Suprapubic skin (tissue), 4 donors: ENCODE measurements at regions not wholly inside any gene's neighbourhood (a gene's known extent, or its start where the extent isn't known, plus 50 kb on each side); places are given as distances from the start of the nearest gene placed in this dataset.

Source experiments
- CTCF ChIP-seq, 2 donors: fragments of 200-600 bp in 1 of 2; fragments of 450-650 bp in 1 of 2; sonication (generic) in 1 of 2; IDR thresholded peaks; one replicate each; pipeline ENCODE4 v1.5.1; 2016 to 2019; ENCODE audit warnings: antibody characterized with exemption in 2 of 2, mild to moderate bottlenecking in 1 of 2, moderate library complexity in 1 of 2
- POLR2A ChIP-seq, 2 donors: fragments of 450-650 bp; IDR thresholded peaks; one replicate each; pipeline ENCODE4 v1.6.1; 2017; ENCODE audit warnings: antibody characterized with exemption in 2 of 2, mild to moderate bottlenecking in 2 of 2, moderate library complexity in 2 of 2
- POLR2AphosphoS5 ChIP-seq, 3 donors: sonication (generic); formaldehyde crosslinking; IDR thresholded peaks; one replicate each; pipeline ENCODE4 v1.6.1; 2017; ENCODE audit warnings: antibody characterized with exemption in 3 of 3

DNA sequence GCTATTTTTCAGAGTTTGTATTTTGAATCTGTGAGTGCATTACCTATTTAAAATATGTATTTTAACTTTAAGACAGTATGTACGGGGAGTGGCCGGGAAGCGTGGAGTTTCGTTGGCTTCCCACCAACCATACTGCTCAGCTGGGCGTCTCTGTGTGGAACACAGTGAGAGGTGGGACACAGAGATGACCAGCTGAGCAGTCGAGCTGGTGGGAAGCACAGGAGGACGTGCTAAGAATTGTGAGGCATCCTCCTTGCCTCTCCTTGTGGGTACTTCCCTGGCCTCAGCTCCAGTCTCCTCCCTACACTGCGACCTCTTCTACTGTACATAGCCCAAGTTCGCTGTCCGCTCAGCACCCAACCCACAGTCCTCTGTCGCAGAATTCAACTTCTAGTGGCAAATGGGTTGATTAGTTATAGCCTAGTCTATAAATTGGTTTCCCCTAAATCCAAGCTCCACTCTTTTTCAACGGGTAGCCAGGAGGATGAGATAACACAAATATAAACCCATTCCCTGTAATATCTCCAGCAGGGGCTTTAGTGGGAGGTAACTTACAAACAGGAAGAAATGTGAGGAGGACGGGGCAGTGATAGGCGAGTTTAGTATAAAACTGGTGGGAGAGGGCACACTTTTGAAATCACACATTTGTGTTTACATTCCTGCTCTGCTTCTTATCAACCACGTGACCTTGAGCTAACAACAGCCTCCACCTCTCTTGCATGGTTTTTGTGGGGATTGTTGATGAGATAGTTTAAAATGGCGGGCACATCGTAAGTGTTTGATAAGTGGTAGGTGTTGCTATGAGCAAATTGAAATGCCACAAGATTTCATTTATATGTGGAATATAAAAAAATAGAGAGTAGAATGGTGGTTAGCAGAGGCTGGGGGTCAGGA, 211.9 kb upstream of the HS3ST3A1 start:
- no peak for TF ChIP-seq CTCF (IDR thresholded peaks at IDR 0.05)
- no peak for TF ChIP-seq POLR2A (IDR thresholded peaks at IDR 0.05)
- TF ChIP-seq POLR2AphosphoS5 (IDR thresholded peaks at IDR 0.05): no peak
